DMS53 treated with DMSO at 0.1 percent for 48 hours (cell line): ENCODE measurements at regions not wholly inside any gene's neighbourhood (a gene's known extent, or its start where the extent isn't known, plus 50 kb on each side); places are given as distances from the start of the nearest gene placed in this dataset.
A peak's percentile ranks its signal among the peaks of the same experiment; 100 is the strongest.

Experiments
- DNase-seq: peaks from one replicate; lab custom pipeline; 2025; ENCODE audit not compliant: unreplicated experiment; lab: John Stamatoyannopoulos, UW

DNA sequence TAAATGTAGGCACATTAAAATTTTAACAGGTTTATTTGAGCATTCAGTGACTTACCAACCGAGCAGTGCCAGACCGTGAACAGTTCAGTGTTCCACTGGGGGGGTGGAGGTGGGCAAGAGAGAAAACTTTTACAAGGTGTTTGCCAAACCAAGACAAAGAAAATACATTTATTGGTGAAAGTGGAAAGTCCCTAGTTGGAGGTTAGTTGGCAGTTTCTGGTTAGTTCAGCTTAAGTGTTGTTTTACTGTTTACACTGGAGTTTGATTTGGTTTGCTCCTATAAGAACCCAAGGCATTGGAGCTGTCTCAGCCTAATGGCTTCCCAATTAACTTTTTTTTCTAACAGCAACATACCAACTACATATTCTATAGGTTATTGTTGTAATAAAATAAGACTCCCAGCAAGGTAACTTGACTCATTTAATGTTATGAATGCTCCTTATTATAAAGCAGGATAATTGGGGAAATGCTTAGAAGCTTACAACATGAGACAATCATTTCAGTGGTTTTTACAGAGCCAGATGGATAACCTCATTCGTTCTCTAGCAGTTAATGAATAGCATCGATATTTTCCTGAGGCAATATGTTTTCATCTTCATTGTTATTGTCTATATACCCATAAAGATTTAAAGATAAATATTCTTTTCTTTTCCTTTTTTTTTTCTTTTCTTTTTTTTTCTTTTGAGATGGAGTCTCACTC, 115.8 kb downstream of the ETNK1 start:
- no peak for DNase-seq

DNA sequence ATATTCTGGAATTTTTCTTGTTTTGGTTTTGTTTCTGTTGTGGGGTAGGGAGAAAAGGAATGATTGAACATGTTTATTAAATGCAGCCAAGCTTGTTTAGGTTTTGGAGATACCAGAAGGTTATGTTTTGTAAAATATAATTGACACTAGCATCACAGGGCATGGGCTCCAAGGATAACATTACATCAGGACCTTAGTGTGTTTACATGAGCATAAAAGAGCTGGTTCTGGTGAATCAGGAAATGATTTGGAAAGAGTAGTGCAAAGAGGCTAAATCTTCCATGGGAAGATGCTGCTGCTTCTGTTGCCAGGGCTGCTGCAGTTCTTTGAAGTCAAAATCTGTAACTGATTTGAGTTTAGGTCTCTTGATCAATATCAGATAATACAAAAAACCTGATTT, 118.7 kb downstream of the ETNK1 start:
- DNase-seq, result no peak

DNA sequence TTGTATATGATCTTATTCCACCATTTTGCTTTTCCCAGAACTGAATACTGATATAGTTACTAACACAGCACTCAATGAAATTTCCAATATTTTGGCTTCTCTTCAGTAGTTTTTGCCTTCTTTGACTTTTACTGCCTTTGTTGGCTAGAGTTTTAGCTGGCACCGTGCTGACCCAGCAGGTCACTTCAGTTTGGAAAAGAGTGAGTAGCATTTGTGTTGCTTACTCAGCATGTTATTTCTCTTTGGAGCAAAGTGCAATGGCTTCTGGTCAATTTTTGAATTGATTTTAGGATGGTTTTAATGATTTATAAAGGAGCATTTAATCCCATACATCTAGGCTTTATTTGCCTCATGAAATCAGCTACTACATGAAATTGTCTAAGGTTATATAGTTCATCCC, 119.2 kb downstream of the ETNK1 start:
- no peak for DNase-seq

DNA sequence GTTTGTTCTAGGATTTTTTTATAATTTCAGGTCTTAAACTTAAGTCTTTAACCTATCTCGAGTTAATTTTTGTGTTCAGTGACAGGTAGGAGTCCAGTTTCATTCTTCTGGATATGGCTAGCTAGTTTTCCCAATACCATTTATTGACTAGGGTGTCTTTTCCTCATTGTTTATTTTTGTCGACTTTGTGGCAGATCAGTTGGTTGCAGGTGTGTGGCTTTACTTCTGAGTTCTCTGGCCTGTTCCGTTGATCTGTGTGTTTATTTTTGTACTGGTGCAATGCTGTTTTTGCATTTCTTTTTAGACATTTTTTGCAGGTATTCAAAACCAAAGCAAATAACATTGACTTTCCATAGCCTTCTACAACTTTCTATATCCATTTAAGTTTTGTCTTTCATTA, 121.7 kb downstream of the ETNK1 start:
- DNase-seq, result no peak

DNA sequence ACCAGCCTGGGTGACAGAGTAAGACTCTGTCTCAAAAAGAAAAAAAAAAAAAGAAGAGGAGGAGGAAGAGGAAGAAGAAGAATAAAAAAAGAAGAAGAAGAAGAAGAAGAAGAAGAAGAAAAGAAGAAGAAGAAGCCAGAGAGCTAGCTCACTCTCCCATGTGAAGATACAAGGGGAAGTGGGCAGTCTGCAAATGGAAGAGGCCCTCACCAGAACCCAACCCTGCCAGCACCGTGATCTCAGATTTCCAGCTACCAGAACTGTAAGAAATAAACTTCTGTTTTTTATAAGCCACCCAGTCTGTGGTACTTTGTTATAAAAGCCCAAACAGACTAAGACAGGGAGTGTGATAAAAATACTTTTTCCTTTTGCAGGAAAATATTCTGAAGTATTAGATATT, 130.7 kb downstream of the ETNK1 start:
- DNase-seq, result no peak

DNA sequence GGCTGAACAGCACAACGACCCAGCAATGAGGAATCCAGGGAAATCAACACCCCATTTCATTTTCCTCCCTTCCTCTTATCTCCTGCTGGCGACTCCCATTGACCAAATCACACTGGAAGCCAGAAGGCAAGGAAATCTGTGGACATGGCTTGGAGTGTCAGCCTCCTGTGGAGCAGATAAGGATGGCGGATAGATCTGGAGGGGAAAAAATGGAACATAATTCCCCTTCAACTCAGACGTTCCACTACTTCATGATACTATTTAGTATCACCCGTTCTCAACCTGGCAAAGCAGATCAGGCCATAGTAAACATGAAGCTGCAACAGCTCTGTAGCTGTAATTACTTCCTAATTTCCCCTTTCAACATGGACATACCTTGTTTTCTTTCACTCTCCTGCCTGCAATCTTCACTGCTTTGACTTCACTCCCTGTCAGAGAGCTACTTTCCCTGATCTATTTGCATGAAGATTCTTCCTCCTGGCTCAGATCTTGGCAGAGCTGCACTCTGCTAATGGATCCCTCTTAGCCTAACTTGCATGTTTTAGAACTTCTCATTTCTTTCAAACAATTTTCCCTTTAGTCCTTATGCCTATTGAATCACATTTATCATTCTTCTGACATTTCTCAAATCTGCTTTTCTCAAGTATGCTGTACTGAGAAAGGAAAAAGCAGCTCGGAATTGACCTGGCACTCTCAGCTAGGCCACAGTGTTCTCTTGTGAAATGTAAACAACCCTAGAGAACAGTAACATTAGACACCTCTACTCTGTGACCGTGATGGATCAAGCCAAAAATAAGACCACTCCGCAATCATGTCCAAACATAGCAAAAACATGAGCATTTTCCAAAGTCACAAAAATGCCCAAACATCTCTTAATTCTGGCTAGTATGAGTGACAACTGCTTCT, 135.1 kb downstream of the ETNK1 start:
- no peak for DNase-seq

DNA sequence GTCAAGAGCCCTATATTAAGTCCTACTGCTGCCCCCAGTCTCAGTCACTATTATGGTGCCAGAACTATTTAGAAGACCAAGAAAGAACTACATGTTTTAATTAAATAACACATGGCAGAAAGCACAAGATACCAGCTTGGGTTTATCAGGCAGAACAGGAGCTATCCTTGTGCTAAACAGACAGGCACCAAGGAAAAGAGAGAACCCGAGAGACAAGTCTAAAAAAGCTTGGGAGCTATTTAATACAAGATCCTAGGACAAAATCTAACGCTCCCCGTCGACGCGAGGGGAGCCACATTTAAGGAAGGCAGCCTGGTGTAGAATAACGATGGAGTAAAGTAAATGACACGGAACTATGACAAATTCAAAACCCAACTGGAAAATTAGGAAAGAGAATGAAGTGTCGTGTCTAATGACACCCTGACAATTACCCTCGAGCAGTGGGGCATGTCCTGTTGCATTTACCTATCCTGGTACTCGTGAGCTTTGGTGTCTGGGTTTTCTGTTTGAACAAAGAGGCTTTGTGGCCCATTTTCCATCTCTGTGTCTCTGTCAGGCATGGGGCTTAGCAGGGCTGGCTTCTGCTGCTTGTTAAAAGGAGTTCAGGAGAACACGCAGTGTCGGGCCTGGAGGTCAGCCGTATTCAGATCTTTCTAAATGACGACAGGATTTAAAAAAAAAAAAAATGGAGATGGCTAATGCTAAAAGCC, 140.6 kb downstream of the ETNK1 start:
- no peak for DNase-seq

DNA sequence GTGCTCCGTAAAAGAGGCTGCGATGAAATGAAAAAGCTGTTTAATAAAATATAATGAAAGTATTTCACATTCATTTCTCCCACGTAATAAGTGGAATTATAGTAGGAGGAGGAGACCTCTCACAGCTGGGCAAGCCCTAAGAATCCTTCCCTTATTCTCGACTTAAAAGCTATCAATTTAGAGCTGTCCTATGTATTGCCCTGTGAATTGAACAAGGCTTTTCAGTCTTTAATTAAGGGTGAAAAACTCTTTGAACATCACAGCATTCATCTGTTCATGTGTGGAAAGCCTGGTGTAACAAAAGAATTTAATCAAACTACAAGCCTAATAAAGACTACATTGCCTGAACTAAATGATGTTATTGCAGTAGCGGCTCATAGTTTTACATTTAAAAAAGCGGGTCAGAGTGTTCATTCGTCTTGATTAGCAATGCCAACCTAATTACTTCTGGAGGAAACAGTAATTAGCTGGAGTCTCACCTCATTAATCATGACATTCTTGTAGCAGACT, 142.0 kb downstream of the ETNK1 start:
- no peak for DNase-seq

DNA sequence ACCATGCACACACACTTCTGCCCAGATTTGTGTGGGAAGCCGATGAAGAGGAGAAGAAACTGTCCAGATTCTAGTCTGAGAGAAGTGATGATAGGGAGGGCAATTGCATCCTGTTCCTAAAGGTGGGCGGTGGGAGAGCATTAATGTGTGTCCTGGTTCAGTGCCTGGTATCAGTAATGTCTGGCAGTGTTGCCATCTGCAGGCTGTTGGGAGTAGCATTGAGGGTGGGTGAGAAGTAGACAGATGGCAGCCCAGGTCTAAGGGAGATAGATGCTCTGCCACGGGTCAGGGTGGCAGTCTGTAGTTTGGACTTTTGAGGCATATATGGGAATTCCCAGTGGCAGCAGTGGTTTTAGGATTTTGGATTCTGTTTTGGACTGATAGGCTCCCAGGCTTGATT, 156.4 kb downstream of the ETNK1 start:
- DNase-seq, result no peak

DNA sequence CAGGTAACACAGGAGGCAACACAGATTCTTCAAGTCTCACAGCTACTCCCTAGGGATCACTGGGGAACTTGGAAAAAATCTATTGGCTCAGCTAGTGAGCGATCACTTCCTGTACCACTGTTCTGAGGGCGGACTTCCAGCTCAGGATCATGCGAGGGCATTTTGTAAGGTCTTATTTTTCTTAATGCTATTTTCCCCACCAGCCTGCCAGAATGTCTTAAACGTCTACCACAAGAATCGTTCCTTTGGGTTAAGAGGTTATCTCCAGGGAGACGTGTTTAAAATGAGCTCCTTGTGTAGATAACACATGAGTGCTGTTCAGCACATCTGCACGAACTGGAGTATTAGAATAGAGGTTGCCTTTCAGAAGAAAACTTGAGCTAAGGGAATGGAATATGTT, 162.6 kb downstream of the ETNK1 start:
- no peak for DNase-seq

DNA sequence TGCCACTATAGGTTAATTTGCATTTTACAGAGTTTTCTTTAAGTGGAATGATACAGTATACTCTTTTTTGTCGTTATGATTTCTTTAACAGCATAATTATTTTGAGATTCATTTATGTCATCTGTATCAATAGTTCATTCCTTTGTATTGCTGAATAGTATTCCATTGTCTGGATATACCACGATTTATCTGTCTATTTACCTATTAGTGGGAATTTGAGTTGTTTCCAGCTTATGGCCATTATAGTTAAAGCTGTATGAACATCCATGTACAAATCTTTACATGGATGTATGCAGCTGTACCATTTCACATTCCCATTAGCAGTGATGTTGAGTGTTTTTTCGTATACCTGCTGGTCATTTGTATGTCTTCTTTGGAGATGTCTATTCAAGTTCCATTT, 163.9 kb downstream of the ETNK1 start:
- no peak for DNase-seq

DNA sequence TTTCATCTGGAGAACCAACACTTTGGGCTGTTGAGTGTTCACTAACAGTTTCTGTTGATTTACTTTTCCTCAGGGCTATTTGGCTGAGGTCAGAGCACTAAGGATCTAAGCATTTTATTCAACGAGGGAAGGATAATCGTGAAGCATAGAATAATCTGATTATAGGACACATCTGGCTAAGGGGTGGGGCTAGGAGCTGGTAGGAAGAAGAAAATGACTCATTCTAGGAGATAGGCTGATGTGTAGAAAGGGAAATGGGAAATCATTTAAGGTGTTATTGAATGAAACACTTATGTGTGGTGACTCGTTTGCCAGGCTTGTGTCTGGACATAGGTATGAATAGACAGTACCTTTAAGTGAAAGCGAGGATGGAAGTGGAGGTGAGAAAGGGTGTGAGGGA, 167.2 kb downstream of the ETNK1 start:
- peak; percentile 35 for DNase-seq

DNA sequence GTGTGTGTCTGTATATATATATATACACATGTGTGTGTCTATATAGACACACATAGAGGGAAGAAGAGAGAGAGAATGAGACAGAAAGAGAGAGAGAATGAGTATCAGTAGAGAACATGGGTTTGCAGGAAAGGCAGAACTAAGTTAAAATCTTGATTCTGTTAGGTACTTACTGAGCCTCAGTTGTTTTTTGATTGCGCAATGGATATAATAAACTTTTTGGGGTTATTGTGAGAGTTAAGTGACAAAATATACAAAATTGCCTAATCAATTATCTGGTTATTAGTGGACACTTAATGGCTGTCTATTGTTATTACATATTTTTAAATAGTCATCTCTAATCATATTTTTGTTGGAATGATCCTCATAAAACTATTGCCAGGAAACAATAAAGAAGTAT, 169.0 kb downstream of the ETNK1 start:
- DNase-seq, result no peak

DNA sequence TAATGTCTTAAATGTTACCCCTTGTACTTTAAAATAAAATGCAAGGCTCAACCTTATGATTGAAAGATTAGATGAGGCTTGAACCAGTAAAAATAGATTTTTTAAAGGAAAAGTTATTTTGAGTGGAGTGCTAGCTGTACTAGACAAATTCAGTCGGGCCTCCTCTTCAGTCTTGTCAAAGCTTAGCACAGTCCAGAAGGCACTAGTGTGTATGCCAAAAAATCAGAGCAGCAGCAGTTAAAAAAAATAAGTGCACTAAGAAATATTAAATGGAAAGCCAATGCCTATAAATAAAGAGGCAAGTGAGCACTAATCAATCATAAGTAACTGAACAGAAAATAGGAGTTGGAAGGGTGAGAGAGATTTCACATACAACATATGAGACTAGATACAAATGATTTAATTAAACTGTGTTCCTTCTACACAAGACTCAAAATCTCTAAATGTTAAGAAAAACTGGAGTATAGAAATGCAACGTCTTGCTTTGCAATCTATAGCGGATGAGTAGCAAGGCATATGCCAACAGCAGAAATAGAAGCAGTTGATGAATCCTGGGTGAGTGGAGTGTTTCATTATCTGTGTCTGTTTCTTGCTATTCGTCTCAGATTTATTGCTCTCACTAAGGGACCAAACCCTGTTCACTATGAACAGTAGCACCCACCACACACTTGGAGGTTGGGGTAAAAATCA, 172.1 kb downstream of the ETNK1 start:
- no peak for DNase-seq

DNA sequence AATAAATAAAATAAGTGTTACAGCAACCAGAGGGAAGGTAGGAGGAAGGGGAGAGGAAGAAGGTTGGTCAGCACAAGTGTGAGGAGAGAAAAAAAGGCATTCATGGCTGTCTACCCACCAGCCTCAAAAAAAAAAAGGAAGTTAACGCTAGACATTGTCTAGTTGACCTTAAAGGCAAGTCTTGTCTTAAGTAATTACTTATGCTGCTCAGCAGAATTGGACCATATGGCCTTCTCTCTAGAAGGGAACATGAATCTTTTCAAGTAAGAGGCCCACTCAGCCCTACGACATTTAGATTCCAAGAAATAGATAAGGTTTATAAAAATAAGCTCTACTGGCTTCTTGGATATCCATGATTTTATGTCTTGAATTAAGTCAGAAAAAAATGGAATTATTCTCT, 172.7 kb downstream of the ETNK1 start:
- no peak for DNase-seq

DNA sequence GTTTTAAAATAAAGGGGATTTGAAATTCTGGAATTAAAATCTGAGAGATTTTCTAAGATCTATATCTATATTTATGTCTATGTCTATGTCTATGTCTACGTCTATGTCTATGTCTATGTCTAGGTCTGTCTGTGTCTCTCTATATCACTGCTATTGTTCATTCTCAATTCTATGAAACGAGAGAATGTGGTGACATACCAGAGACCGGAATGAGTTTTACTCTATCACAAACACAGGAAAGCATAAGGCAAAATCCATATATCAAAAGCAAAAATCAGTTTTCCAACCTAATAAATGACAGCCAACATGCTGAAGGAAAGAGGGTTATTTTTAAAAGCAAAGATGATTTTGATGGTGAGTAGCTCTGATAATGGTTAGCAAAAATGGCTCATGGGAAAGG, 173.1 kb downstream of the ETNK1 start:
- DNase-seq, result no peak

DNA sequence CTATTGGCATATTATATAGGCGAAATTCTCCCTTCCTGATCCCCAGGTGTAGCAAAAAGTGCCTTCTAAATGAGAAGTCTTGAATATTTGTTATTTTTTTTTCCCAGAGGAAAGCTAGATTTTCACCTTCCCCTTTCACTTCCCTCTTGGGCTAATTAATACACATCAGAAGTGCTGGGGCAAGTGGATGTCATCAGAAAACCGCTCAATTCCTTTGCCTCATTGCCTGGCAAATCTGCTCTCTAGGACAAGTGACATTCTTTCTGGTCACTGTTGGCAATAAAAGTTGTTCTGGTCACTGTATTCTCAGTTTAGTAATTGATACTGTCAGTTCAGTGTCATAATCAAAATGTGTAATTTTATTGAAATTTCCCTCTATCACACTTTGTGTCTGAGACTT, 174.5 kb downstream of the ETNK1 start:
- no peak for DNase-seq

DNA sequence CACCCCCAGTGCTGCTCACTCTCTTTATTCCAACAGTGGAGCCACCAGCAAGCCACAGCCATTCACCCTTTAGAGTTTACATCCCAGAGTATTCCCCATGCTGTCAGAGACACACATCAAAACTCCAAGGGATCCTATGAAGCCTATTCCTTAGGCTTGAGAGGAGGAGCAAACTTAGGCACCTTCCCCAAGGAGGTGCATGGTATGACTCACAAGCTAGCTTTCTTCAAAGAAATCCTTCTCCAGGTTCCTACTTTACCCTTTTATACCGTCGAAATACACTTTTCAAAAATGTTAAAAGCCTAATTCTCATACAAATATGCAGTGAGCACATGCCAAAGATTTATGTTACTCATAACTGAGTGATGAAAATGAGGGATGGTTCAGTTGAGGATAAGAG, 175.4 kb downstream of the ETNK1 start:
- no peak for DNase-seq

DNA sequence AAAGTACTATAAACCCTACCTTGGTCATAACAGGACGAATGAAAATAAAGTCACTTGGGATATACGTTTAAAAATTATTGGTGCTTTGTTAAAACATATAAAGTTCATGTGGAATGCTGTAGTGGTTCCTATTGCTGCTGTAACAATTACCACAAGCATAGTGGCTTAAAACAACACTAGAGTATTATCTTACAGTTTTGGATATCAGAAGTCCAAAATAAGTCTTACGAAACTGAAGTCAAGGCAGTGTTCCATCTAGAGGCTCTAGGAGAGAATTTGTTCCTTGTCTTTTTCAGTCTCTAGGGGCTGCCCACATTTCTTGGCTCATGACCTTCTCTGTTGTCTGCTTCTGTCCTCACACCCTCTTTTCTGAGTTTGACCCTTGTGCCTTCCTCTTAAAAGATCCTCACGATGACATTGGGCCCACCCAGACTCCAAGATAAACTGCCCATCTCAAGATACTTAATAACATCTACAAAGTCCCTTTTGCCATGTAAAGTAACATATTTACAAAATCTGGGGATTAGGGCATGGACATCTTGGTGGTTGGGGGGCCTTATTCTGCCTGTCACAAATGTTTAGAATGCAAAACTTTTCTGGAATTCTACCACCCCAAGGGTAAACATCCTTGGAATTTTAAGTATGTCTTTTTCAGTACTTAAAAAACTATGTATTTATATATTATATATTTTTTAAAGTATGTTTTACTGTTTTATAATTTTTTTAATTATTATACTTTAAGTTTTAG, 178.1 kb downstream of the ETNK1 start:
- DNase-seq, result no peak

DNA sequence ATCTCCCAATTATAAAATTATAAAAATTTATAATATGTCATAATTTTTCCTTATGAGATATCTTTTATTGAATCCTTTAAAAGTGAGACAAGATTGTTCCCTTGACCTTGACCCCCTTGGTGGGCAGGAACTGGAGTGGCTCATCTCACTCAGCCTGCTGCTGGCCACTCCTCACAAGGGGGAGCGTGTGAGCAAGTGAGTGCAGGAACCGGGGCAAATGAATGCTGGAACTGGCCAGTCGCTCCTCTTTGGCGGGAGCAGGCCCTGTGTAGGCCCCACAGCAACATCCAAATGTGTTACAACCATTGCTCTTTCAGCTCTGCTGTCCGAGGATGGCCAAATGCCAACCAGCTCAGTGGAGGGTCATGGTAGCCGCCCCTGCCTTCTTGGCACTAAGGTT, 178.8 kb downstream of the ETNK1 start:
- DNase-seq, result no peak
